ENCODE measurements at regions not wholly inside any gene's neighbourhood (a gene's known extent, or its start where the extent isn't known, plus 50 kb on each side); places are given as distances from the start of the nearest gene placed in this dataset.
"Not testable (repeated sequence)": the region's sequence is repeated elsewhere in the genome, so short reads cannot be mapped to it uniquely, and the experiment has no call there.

- Histone ChIP-seq H3K4me3 (no peak overlapping the region), H3K4me1 (no peaks in the 10 kb centered on the region), H3K27me3 (no peaks in the 10 kb centered on the region), H3K9me3 (peaks cover 18% of the 10 kb centered on the region), H3K27ac (no peak overlapping the region), H3K36me3 (no peaks in the 10 kb centered on the region)
- ATAC-seq = no peak
- no peak for DNase-seq
- intact Hi-C loops (cut with DNase I) = no loop called here
- TF ChIP-seq CTCF (IDR thresholded peaks at IDR 0.05) = no peak
Measured at GRCh38 chr15:95693917-95694316, 636.6 kb upstream of the NR2F2 start.

GRCh38 chr15:95698230-95698629 is 632.3 kb upstream of the NR2F2 start:
- ATAC-seq = no peak
- peaks cover 26% of the 10 kb centered on the region for H3K9me3 ChIP-seq

GRCh38 chr15:95698951-95699350 is 631.5 kb upstream of the NR2F2 start:
- no peaks in the 10 kb centered on the region for H3K36me3 ChIP-seq
- H3K27ac ChIP-seq = no peak overlapping the region
- H3K4me1 ChIP-seq = no peaks in the 10 kb centered on the region
- DNase-seq = no peak
- TF ChIP-seq CTCF (IDR thresholded peaks at IDR 0.05) = no peak
- no peaks in the 10 kb centered on the region for H3K27me3 ChIP-seq
- intact Hi-C loops (cut with DNase I) = no loop called here
- H3K4me3 ChIP-seq = no peak overlapping the region
- H3K9me3 ChIP-seq = peaks cover 21% of the 10 kb centered on the region
- no peak for ATAC-seq

More at GRCh38 chr15:95698230-95698629, 632.3 kb upstream of the NR2F2 start:
- Histone ChIP-seq H3K36me3 (no peaks in the 10 kb centered on the region), H3K4me1 (no peaks in the 10 kb centered on the region), H3K27me3 (no peaks in the 10 kb centered on the region), H3K4me3 (no peak overlapping the region), H3K27ac (no peak overlapping the region)
- intact Hi-C loops (cut with DNase I) = no loop called here
- no peak for DNase-seq
- no peak for TF ChIP-seq CTCF (IDR thresholded peaks at IDR 0.05)

GRCh38 chr15:95699578-95699977 is 630.9 kb upstream of the NR2F2 start:
- DNase-seq (no peak), ATAC-seq (no peak)
- no peak for TF ChIP-seq CTCF (IDR thresholded peaks at IDR 0.05)
- no peaks in the 10 kb centered on the region for H3K36me3 ChIP-seq
- no peak overlapping the region for H3K27ac ChIP-seq
- H3K9me3 ChIP-seq = peaks cover 14% of the 10 kb centered on the region
- intact Hi-C loops (cut with DNase I) = no loop called here
- H3K27me3 ChIP-seq = no peaks in the 10 kb centered on the region
- no peaks in the 10 kb centered on the region for H3K4me1 ChIP-seq
- no peak overlapping the region for H3K4me3 ChIP-seq

- H3K27me3 ChIP-seq; H3K4me1 ChIP-seq; H3K27ac ChIP-seq; ATAC-seq; intact Hi-C loops (cut with DNase I); H3K36me3 ChIP-seq; H3K9me3 ChIP-seq; H3K4me3 ChIP-seq; DNase-seq: not testable (repeated sequence)
Measured at GRCh38 chr15:95700692-95701091, 629.8 kb upstream of the NR2F2 start.

- H3K4me3 ChIP-seq = no peak overlapping the region
Measured at GRCh38 chr15:95701410-95701809, 629.1 kb upstream of the NR2F2 start.

More at GRCh38 chr15:95701410-95701809, 629.1 kb upstream of the NR2F2 start:
- Histone ChIP-seq H3K36me3 (no peaks in the 10 kb centered on the region), H3K9me3 (peaks cover 8% of the 10 kb centered on the region), H3K27me3 (no peaks in the 10 kb centered on the region), H3K4me1 (no peaks in the 10 kb centered on the region), H3K27ac (no peak overlapping the region)
- DNase-seq (no peak), ATAC-seq (no peak)
- no peak for TF ChIP-seq CTCF (IDR thresholded peaks at IDR 0.05)
- intact Hi-C loops (cut with DNase I) = no loop called here
